H9 (cell line): ENCODE measurements at regions not wholly inside any gene's neighbourhood (a gene's known extent, or its start where the extent isn't known, plus 50 kb on each side); places are given as distances from the start of the nearest gene placed in this dataset.
A peak's percentile ranks its signal among the peaks of the same experiment; 100 is the strongest.

Source experiments
- DNase-seq: peaks from one replicate; pipeline ENCODE4 v3.0.0-alpha.2; 2017
- H2AFZ ChIP-seq: one replicate; pipeline ENCODE4 v1.6.1; 2013; ENCODE audit warnings: mild to moderate bottlenecking, low read length, control low read depth, moderate library complexity
- H2AK5ac ChIP-seq: 2 replicates; pipeline ENCODE4 v1.6.1; 2013; ENCODE audit warnings: low read length, control low read depth, mixed read lengths; ENCODE audit not compliant: insufficient read length
- H2BK120ac ChIP-seq: one replicate; pipeline ENCODE4 v1.6.1; 2013; ENCODE audit warnings: low read depth, mild to moderate bottlenecking, low read length, control low read depth, inconsistent platforms; ENCODE audit not compliant: poor library complexity, severe bottlenecking
- H2BK12ac ChIP-seq: 2 replicates; pipeline ENCODE4 v1.6.1; 2013; ENCODE audit warnings: low read length, control low read depth, mixed read lengths, low read depth; ENCODE audit not compliant: insufficient read length
- H2BK15ac ChIP-seq: 2 replicates; pipeline ENCODE4 v1.6.1; 2013; ENCODE audit warnings: low read depth, low read length, control low read depth
- H2BK20ac ChIP-seq: one replicate; pipeline ENCODE4 v1.6.1; 2013; ENCODE audit warnings: low read depth, mild to moderate bottlenecking, low read length, control low read depth, inconsistent platforms; ENCODE audit not compliant: poor library complexity, severe bottlenecking
- H2BK5ac ChIP-seq: 2 replicates; pipeline ENCODE4 v1.6.1; 2013; ENCODE audit warnings: low read length, control low read depth, mixed read lengths; ENCODE audit not compliant: insufficient read length
- H3K14ac ChIP-seq: 2 replicates; pipeline ENCODE4 v1.6.1; 2013; ENCODE audit warnings: low read length, control low read depth; ENCODE audit not compliant: insufficient read depth
- H3K18ac ChIP-seq: 2 replicates; pipeline ENCODE4 v1.6.1; 2013; ENCODE audit warnings: low read depth, mild to moderate bottlenecking, mixed read lengths, low read length, control low read depth; ENCODE audit not compliant: insufficient read length
- H3K23ac ChIP-seq: 2 replicates; pipeline ENCODE4 v1.6.1; 2013; ENCODE audit warnings: low read length, control low read depth, mixed read lengths, low read depth; ENCODE audit not compliant: insufficient read length
- H3K23me2 ChIP-seq: 2 replicates; pipeline ENCODE4 v1.6.1; 2013; ENCODE audit warnings: low read depth, mild to moderate bottlenecking, mixed read lengths, low read length, control low read depth; ENCODE audit not compliant: insufficient read length, poor library complexity, severe bottlenecking
- H3K27ac ChIP-seq: 2 replicates; pipeline ENCODE4 v1.5.1; 2013; ENCODE audit warnings: low read length, control low read depth, mixed read lengths, low read depth; ENCODE audit not compliant: insufficient read length
- H3K27me3 ChIP-seq: 2 replicates; pipeline ENCODE4 v1.6.1; 2013; ENCODE audit warnings: low read length, control low read depth, inconsistent platforms; ENCODE audit not compliant: insufficient read depth
- H3K4ac ChIP-seq: 2 replicates; pipeline ENCODE4 v1.6.1; 2013; ENCODE audit warnings: low read depth, mild to moderate bottlenecking, control low read depth, inconsistent platforms, low read length, moderate library complexity
- H3K4me1 ChIP-seq: 2 replicates; pipeline ENCODE4 v1.6.1; 2013; ENCODE audit warnings: low read length, control low read depth, inconsistent platforms; ENCODE audit not compliant: insufficient read depth
- H3K4me2 ChIP-seq: 2 replicates; pipeline ENCODE4 v1.6.1; 2013; ENCODE audit warnings: low read length, control low read depth, mixed read lengths; ENCODE audit not compliant: insufficient read length, insufficient read depth
- H3K56ac ChIP-seq: 2 replicates; pipeline ENCODE4 v1.6.1; 2013; ENCODE audit warnings: low read depth, mild to moderate bottlenecking, mixed read lengths, low read length, control low read depth; ENCODE audit not compliant: insufficient read length
- H3K79me1 ChIP-seq: 2 replicates; pipeline ENCODE4 v1.6.1; 2013; ENCODE audit warnings: low read depth, mild to moderate bottlenecking, moderate library complexity, low read length, control low read depth, inconsistent platforms; ENCODE audit not compliant: insufficient read depth, poor library complexity, severe bottlenecking
- H3K79me2 ChIP-seq: 2 replicates; pipeline ENCODE4 v1.6.1; 2013; ENCODE audit warnings: low read length, control low read depth, inconsistent platforms; ENCODE audit not compliant: insufficient read depth
- H3K9ac ChIP-seq: 2 replicates; pipeline ENCODE4 v1.6.1; 2013; ENCODE audit warnings: low read length, control low read depth, mixed read lengths; ENCODE audit not compliant: insufficient read length; ENCODE audit errors: extremely low read depth
- H3K9me3 ChIP-seq: one replicate; pipeline ENCODE4 v1.6.1; 2013; ENCODE audit warnings: low read depth, low read length, inconsistent platforms; ENCODE audit not compliant: control insufficient read depth
- H3T11ph ChIP-seq: one replicate; pipeline ENCODE4 v1.6.1; 2013; ENCODE audit warnings: mild to moderate bottlenecking, low read length, control low read depth, inconsistent platforms
- H4K20me1 ChIP-seq: one replicate; pipeline ENCODE4 v1.6.1; 2013; ENCODE audit not compliant: control insufficient read depth, insufficient read length, insufficient read depth
- H4K5ac ChIP-seq: 2 replicates; pipeline ENCODE4 v1.6.1; 2013; ENCODE audit warnings: low read depth, mild to moderate bottlenecking, mixed read lengths, low read length, control low read depth; ENCODE audit not compliant: insufficient read length
- H4K8ac ChIP-seq: replicated peaks from 2 replicates; pipeline ENCODE4 v1.6.1; 2013; ENCODE audit warnings: low read length, control low read depth, mixed read lengths, low read depth; ENCODE audit not compliant: insufficient read length
- H4K91ac ChIP-seq: 2 replicates; pipeline ENCODE4 v1.6.1; 2013; ENCODE audit warnings: low read depth, mild to moderate bottlenecking, moderate library complexity, mixed read lengths, low read length, control low read depth; ENCODE audit not compliant: insufficient read length
- H3K27ac Mint-ChIP-seq, 3 experiments: 2 replicates in 2 of 3; 3 replicates in 1 of 3; pipeline ENCODE4 v1.8.0; 2020 to 2021; ENCODE audit warnings: mixed read lengths in 3 of 3, mild to moderate bottlenecking in 1 of 3, moderate library complexity in 1 of 3
- H3K27me3 Mint-ChIP-seq: 2 replicates; pipeline ENCODE4 v1.8.0; 2021; ENCODE audit warnings: low read depth, mild to moderate bottlenecking, moderate library complexity, mixed read lengths
- H3K36me3 Mint-ChIP-seq, 3 experiments: 2 replicates in 2 of 3; 3 replicates in 1 of 3; pipeline ENCODE4 v1.8.0; 2020 to 2021; ENCODE audit warnings: low read depth in 3 of 3, mixed read lengths in 3 of 3; ENCODE audit not compliant: insufficient read depth in 1 of 3
- H3K4me1 Mint-ChIP-seq, 2 experiments: 2 replicates each; pipeline ENCODE4 v1.8.0; 2020; ENCODE audit warnings: mixed read lengths in 2 of 2
- H3K4me3 Mint-ChIP-seq, 2 experiments: 2 replicates in 1 of 2; 3 replicates in 1 of 2; pipeline ENCODE4 v1.8.0; 2020 to 2021; ENCODE audit warnings: mild to moderate bottlenecking in 2 of 2, mixed read lengths in 2 of 2, moderate library complexity in 1 of 2
- H3K9me3 Mint-ChIP-seq, 2 experiments: 2 replicates in 1 of 2; 3 replicates in 1 of 2; pipeline ENCODE4 v1.8.0; 2020; ENCODE audit warnings: mild to moderate bottlenecking in 2 of 2, mixed read lengths in 2 of 2, moderate library complexity in 1 of 2
- CTCF ChIP-seq: fragments of 200-600 bp; sonication (generic); conservative IDR thresholded peaks from 3 replicates; pipeline ENCODE4 v1.8.0; 2021; ENCODE audit warnings: antibody characterized with exemption, mild to moderate bottlenecking
- WGBS: extraction: QIAGEN DNeasy Blood & Tissue Kit; methylation state at CpG from one replicate; pipeline ENCODE4 v1.1.7; 2013; ENCODE audit warnings: missing lambda C conversion rate, low lambda C conversion rate, mixed read lengths; ENCODE audit not compliant: insufficient read length; ENCODE audit errors: extremely low coverage; 5-methylcytosine and 5-hydroxymethylcytosine counted together

GRCh38 chr7:130951976-130952876, 218.2 kb upstream of the KLF14 start:
- Histone ChIP-seq H2AK5ac (no peak overlapping the region), H3K4me2 (no peak overlapping the region), H4K5ac (no peak overlapping the region), H3K9ac (peak overlapping the region; percentile 45), H2AFZ (no peak overlapping the region), H3K18ac (no peak overlapping the region), H3K27ac (no peak overlapping the region), H3K27me3 (no peaks in the 10 kb centered on the region), H4K20me1 (no peaks in the 10 kb centered on the region), H3K56ac (no peak overlapping the region), H3K14ac (no peak overlapping the region), H3T11ph (no peak overlapping the region), H2BK120ac (no peak overlapping the region), H3K23me2 (no peaks in the 10 kb centered on the region), H3K9me3 (no peaks in the 10 kb centered on the region), H2BK15ac (no peak overlapping the region), H3K79me1 (no peaks in the 10 kb centered on the region), H3K4me1 (peaks cover 9% of the 10 kb centered on the region; the same call in 1 of the 2 replicates), H4K8ac (no peak overlapping the region), H2BK5ac (no peak overlapping the region), H3K79me2 (no peaks in the 10 kb centered on the region), H4K91ac (no peak overlapping the region), H3K23ac (no peak overlapping the region), H2BK20ac (no peak overlapping the region), H2BK12ac (no peak overlapping the region), H3K4ac (no peak overlapping the region)
- H3K9me3 Mint-ChIP-seq: no peaks in the 10 kb centered on the region; a peak in 1 of 5 replicates
- no peaks in the 10 kb centered on the region; the same call in 1 of the 2 replicates for H3K27me3 Mint-ChIP-seq
- TF ChIP-seq CTCF: no peak
- peak overlapping the region; percentile 28 to 74 (median 63); a peak in 4 of 7 replicates for H3K27ac Mint-ChIP-seq
- no CpG with 5 or more reads among the region's 16 CpGs for WGBS
- no peaks in the 10 kb centered on the region; a peak in 3 of 7 replicates for H3K36me3 Mint-ChIP-seq
- DNase-seq: no peak
- H3K4me1 Mint-ChIP-seq: peaks cover 10 to 12% of the 10 kb centered on the region in 2 experiments
- H3K4me3 Mint-ChIP-seq: no peak overlapping the region
